ENCODE measurements at regions not wholly inside any gene's neighbourhood (a gene's known extent, or its start where the extent isn't known, plus 50 kb on each side); places are given as distances from the start of the nearest gene placed in this dataset.

- DNase-seq (no peak), ATAC-seq (no peak)
- 83 to 86% (median 85%) methylated on average over 2 of the region's 2 CpGs for WGBS, 3 donors
- H3K27me3 ChIP-seq (ENCODE audit: insufficient read depth in 3 of 3, low read length in 2 of 3) = no peaks in the 10 kb centered on the region
- no peaks in the 10 kb centered on the region for H3K9me3 ChIP-seq
- H3K4me1 ChIP-seq = no peaks in the 10 kb centered on the region
- H3K36me3 ChIP-seq (ENCODE audit: insufficient read depth in 1 of 2, low read depth in 1 of 2) = no peaks in the 10 kb centered on the region
- H3K4me3 ChIP-seq = no peak overlapping the region
- no peak for TF ChIP-seq CTCF (IDR thresholded peaks at IDR 0.05)
- no peak overlapping the region for H3K27ac ChIP-seq
- intact Hi-C loops (cut with DNase I) = no loop called here
Measured at GRCh38 chr3:94379264-94379663, 316.4 kb downstream of the NSUN3 start.

- TF ChIP-seq CTCF (IDR thresholded peaks at IDR 0.05) = no peak
- Histone ChIP-seq H3K4me3 (no peak overlapping the region), H3K27ac (no peak overlapping the region), H3K4me1 (no peaks in the 10 kb centered on the region), H3K27me3 (ENCODE audit: insufficient read depth in 3 of 3, low read length in 2 of 3) (no peaks in the 10 kb centered on the region), H3K36me3 (ENCODE audit: insufficient read depth in 1 of 2, low read depth in 1 of 2) (no peaks in the 10 kb centered on the region), H3K9me3 (peaks cover 3% of the 10 kb centered on the region)
- intact Hi-C loops (cut with DNase I) = no loop called here
- WGBS, 3 donors = 59 to 71% (median 66%) methylated on average over 5 of the region's 5 CpGs
- DNase-seq (no peak), ATAC-seq (no peak)
Measured at GRCh38 chr3:94394885-94395284, 332.0 kb downstream of the NSUN3 start.

DNA sequence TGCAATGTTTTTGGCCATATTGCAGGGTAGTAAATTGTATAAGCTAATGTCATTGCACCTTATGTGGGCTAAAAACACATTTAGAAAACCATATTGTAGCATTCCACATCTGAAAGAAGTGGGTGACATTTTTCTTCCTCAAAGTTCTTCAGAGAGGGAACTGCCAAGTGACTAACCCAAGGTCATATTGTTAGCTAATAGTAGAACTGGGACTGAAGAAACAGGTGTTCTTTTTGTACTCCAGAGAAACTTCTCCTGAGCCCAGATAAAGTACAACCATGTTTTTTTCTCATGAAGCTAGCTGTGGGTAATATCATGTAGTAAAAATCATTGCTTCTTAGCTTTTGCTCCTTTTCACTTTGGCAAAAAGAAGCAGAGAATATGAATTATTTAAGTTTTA lies 333.0 kb downstream of the NSUN3 start:
- Histone ChIP-seq H3K27ac (no peak overlapping the region), H3K9me3 (peaks cover 3% of the 10 kb centered on the region), H3K4me3 (no peak overlapping the region), H3K27me3 (ENCODE audit: insufficient read depth in 3 of 3, low read length in 2 of 3) (no peaks in the 10 kb centered on the region), H3K4me1 (no peaks in the 10 kb centered on the region), H3K36me3 (ENCODE audit: insufficient read depth in 1 of 2, low read depth in 1 of 2) (no peaks in the 10 kb centered on the region)
- ATAC-seq (no peak), DNase-seq (no peak)
- intact Hi-C loops (cut with DNase I) = no loop called here
- no peak for TF ChIP-seq CTCF (IDR thresholded peaks at IDR 0.05)

DNA sequence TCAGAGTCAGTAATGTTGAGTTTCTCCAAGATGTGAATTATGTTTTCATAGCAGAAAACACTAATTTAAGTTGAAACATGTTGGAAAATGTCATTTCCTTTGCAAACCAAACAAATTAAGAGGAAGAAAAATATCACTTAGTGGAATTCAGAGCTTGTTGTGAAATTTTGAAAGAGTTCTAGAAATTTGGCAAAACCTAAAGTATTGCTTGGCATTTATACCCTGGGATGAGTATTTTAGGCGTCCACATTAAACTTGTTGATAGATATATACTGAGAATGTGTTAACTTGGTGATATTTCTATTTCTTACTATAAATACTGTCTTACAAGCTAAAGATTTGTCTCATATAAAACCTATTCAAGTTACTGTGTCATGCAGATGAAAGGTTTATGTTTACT lies 335.2 kb downstream of the NSUN3 start:
- no peak for ATAC-seq
- no peaks in the 10 kb centered on the region for H3K36me3 ChIP-seq (ENCODE audit: insufficient read depth in 1 of 2, low read depth in 1 of 2)
- no peaks in the 10 kb centered on the region for H3K4me1 ChIP-seq
- H3K27me3 ChIP-seq (ENCODE audit: insufficient read depth in 3 of 3, low read length in 2 of 3) = no peaks in the 10 kb centered on the region
- H3K9me3 ChIP-seq = no peaks in the 10 kb centered on the region
- WGBS, 3 donors = 77 to 79% (median 77%) methylated on average over 1 of the region's 1 CpG
- no peak for DNase-seq
- no peak overlapping the region for H3K4me3 ChIP-seq
- no peak overlapping the region for H3K27ac ChIP-seq
- TF ChIP-seq CTCF (IDR thresholded peaks at IDR 0.05) = no peak
- intact Hi-C loops (cut with DNase I) = no loop called here

- DNase-seq (no peak), ATAC-seq (no peak)
- Histone ChIP-seq H3K27ac (no peak overlapping the region), H3K4me3 (no peak overlapping the region), H3K27me3 (ENCODE audit: insufficient read depth in 3 of 3, low read length in 2 of 3) (no peaks in the 10 kb centered on the region), H3K4me1 (no peaks in the 10 kb centered on the region), H3K9me3 (no peaks in the 10 kb centered on the region), H3K36me3 (ENCODE audit: insufficient read depth in 1 of 2, low read depth in 1 of 2) (no peaks in the 10 kb centered on the region)
- intact Hi-C loops (cut with DNase I) = no loop called here
- TF ChIP-seq CTCF (IDR thresholded peaks at IDR 0.05) = no peak
Measured at GRCh38 chr3:94401466-94401865, 338.6 kb downstream of the NSUN3 start.
